Bronchial epithelial cell (primary cell): ENCODE measurements at regions not wholly inside any gene's neighbourhood (a gene's known extent, or its start where the extent isn't known, plus 50 kb on each side); places are given as distances from the start of the nearest gene placed in this dataset.

Experiments
- DNase-seq: peaks from one replicate; pipeline ENCODE4 v3.0.0-alpha.2; 2010; ENCODE audit warnings: low read depth
- FAIRE-seq: peaks from 2 replicates; lab custom pipeline; 2011; peaks lifted over from hg19 to GRCh38; lab: Jason Lieb, UNC
- H3K27me3 ChIP-seq: 2 replicates; pipeline ENCODE4 v1.5.1; 2011; ENCODE audit warnings: low read length; ENCODE audit not compliant: control insufficient read depth, insufficient read depth
- H3K36me3 ChIP-seq: 2 replicates; pipeline ENCODE4 v1.5.1; 2011; ENCODE audit warnings: low read length; ENCODE audit not compliant: control insufficient read depth, insufficient read depth
- H3K4me3 ChIP-seq: 2 replicates; pipeline ENCODE4 v1.5.1; 2011; ENCODE audit warnings: mild to moderate bottlenecking, low read depth, low read length, control low read depth
- TF ChIP-seq, protein P1 (sequence below): IDR thresholded peaks from 2 replicates; pipeline ENCODE4 v1.5.1; 2011; ENCODE audit warnings: mild to moderate bottlenecking, moderate library complexity, low read length, control low read depth, inconsistent platforms; ENCODE audit not compliant: insufficient read depth, severe bottlenecking

DNA sequence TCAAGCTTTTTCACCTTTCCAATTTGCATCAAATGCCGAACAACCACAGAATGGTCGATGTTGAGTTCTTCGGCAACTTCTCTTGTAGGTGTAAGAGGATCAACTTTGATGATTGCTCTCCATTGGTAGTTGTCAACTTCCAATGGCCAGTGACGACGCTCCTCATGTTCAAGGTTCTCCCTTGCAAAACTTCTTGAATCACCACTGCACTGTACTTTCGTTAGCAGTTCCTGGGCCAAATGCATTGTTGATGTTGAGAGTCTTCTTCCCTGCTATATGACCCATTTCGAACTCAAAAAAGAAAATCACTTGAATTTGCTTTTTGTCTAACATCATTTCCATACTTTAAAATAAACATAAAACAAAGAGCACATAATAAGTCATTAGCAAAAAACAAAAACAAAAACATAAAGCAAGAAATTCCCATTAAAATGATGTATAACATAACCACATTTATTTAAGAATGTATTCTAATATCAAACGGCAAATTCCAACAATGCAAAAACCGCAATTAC is 71.2 kb upstream of the AP4E1 start:
- no peak for FAIRE-seq
- no peaks in the 10 kb centered on the region for H3K36me3 ChIP-seq
- H3K27me3 ChIP-seq: no peaks in the 10 kb centered on the region
- H3K4me3 ChIP-seq: no peak overlapping the region
- no peak for DNase-seq
- TF ChIP-seq, protein P1, sequence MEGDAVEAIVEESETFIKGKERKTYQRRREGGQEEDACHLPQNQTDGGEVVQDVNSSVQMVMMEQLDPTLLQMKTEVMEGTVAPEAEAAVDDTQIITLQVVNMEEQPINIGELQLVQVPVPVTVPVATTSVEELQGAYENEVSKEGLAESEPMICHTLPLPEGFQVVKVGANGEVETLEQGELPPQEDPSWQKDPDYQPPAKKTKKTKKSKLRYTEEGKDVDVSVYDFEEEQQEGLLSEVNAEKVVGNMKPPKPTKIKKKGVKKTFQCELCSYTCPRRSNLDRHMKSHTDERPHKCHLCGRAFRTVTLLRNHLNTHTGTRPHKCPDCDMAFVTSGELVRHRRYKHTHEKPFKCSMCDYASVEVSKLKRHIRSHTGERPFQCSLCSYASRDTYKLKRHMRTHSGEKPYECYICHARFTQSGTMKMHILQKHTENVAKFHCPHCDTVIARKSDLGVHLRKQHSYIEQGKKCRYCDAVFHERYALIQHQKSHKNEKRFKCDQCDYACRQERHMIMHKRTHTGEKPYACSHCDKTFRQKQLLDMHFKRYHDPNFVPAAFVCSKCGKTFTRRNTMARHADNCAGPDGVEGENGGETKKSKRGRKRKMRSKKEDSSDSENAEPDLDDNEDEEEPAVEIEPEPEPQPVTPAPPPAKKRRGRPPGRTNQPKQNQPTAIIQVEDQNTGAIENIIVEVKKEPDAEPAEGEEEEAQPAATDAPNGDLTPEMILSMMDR: no peak

DNA sequence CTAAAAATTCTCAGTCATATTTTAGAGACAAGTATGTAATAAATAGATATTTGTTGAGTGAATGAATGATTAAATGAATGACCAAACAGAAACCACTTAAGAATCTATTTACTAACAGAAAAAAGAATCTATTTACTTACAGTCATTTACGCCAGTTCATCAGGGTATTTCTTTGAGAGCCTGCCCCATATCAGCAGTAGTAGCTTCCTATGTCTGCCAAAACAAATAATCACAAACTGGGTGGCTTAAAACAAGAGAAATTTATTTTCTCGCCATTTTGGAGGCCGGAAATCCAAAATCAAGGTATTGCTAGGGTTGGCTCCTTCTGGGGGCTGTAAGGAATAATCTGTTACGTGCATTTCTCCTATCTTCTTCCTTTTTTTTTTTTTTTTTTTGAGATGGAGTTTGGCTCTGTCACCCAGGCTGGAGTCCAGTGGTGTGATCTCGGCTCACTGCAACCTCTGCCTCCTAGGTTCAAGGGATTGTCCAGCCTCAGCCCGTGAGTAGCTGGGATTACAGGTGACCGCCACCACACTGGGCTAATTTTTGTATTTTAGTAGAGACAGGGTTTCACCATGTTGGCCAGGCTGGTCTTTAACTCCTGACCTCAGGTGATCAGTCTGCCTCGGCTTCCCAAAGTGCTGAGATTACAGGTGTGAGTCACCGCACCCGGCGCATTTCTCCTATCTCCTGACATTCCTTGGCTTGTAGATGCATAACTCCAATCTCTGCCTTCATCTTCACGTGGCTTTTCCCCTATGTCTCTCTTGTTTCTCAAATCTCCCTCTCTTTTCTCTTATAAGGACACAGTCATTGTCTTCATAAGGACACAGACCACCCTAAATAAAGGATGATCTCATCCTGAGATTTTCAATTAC is 65.2 kb upstream of the SPPL2A start:
- FAIRE-seq: no peak
- TF ChIP-seq, protein P1: no peak
- Histone ChIP-seq H3K4me3 (no peak overlapping the region), H3K27me3 (no peaks in the 10 kb centered on the region), H3K36me3 (no peaks in the 10 kb centered on the region)
- no peak for DNase-seq

DNA sequence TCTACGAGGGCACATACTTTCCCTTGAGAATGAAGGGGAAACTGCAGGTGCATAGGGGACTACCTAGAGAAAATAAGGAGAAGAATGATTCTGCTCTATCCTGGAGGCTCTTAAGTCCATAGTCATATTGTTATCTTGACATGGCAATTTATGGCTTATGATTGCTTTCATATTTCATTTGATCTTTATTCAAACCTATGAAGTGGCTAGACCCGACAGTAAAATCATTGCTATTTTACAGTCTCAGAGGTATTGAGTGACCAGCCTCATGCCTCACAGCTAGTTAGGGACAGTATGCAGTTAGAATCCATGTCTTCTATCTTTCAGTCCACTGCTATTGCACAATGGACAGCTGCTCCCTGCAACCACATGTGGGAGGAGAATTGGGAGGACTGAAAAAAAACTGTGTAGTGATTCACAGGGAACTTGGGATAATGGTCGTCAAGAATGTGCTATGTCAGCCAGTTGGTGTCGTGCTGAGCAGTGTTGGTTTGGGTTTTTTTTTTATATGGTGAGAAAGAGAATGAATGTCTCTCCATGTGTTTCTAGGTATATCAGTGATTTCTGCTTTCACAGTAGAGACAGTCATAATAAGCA is 63.2 kb upstream of the SPPL2A start:
- peak; percentile 89 for DNase-seq
- Histone ChIP-seq H3K4me3 (no peak overlapping the region), H3K27me3 (no peaks in the 10 kb centered on the region), H3K36me3 (no peaks in the 10 kb centered on the region)
- TF ChIP-seq, protein P1: no peak
- FAIRE-seq: no peak

DNA sequence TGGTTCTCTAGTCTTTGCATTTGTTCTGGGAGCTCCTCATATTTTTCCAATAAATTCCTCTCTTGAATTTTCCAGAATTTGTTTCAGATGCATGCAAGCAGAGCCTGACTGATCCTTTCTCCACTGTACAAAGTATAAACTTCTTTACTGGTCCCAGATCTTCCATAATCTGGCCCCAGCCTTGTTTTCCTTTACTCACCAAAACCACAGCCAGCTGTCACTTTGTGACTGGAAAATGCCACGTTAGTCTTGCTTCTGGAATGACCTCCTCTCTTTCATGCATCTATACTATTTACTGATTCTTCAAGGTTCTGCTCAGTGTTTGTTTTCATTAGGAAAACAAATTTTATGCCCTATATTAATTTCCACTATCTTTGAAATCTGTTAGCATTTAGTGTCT is 60.4 kb upstream of the SPPL2A start:
- Histone ChIP-seq H3K4me3 (no peak overlapping the region), H3K27me3 (no peaks in the 10 kb centered on the region), H3K36me3 (no peaks in the 10 kb centered on the region)
- FAIRE-seq: no peak
- DNase-seq: no peak
- TF ChIP-seq, protein P1: no peak

DNA sequence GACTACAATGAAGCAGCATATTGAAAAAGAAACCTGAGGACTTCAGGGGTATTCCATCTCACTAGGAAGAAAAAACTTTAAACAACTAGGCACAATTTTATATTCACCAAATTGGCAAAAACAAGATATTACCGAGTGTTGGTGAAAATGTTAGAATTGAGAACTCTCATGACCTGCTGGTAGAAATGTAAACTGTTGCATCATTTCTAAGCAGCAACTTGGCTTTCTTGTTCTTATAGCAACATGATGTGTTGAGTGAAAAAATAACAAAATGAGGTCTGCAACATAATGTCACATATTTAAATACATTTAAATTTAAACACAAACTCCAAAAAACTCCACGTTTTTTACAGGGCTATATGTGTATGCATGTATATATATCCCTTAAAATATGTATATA is 59.0 kb upstream of the SPPL2A start:
- DNase-seq: no peak
- H3K36me3 ChIP-seq: no peaks in the 10 kb centered on the region

More for the DNA sequence above, 59.0 kb upstream of the SPPL2A start:
- H3K27me3 ChIP-seq: no peaks in the 10 kb centered on the region
- TF ChIP-seq, protein P1: no peak
- H3K4me3 ChIP-seq: no peak overlapping the region
- FAIRE-seq: no peak
